Stimulated activated CD4-positive, alpha-beta T cell treated with anti-CD3 and anti-CD28 coated beads, Interleukin-1b, Interleukin-23, amount 100 ng/mL, for 1 hour (primary cell): ENCODE measurements at regions not wholly inside any gene's neighbourhood (a gene's known extent, or its start where the extent isn't known, plus 50 kb on each side); places are given as distances from the start of the nearest gene placed in this dataset.

Source experiments
- DNase-seq, 2 donors: peaks; one replicate each; pipeline ENCODE4 v3.0.0-alpha.2; 2020; ENCODE audit warnings: low read depth in 2 of 2

GRCh38 chr21:38933731-38934130, 128.0 kb downstream of the ETS2 start:
- DNase-seq: no peak

- DNase-seq: no peak
Observed at GRCh38 chr21:38931291-38931690, 125.6 kb downstream of the ETS2 start.

- DNase-seq: no peak
Observed at GRCh38 chr21:38930853-38931252, 125.1 kb downstream of the ETS2 start.

GRCh38 chr21:38930066-38930465, 124.3 kb downstream of the ETS2 start:
- no peak for DNase-seq

- no peak for DNase-seq
Observed at GRCh38 chr21:38929652-38930051, 123.9 kb downstream of the ETS2 start.

GRCh38 chr21:38929142-38929541, 123.4 kb downstream of the ETS2 start:
- no peak for DNase-seq

- DNase-seq: no peak
Observed at GRCh38 chr21:38927776-38928175, 122.0 kb downstream of the ETS2 start.

- no peak for DNase-seq
Observed at GRCh38 chr21:38925923-38926322, 120.2 kb downstream of the ETS2 start.

GRCh38 chr21:38925478-38925877, 119.7 kb downstream of the ETS2 start:
- DNase-seq: no peak

GRCh38 chr21:38924954-38925353, 119.2 kb downstream of the ETS2 start:
- no peak for DNase-seq

GRCh38 chr21:38923429-38923828, 117.7 kb downstream of the ETS2 start:
- DNase-seq: no peak

- DNase-seq: no peak
Observed at GRCh38 chr21:38922474-38923235, 116.9 kb downstream of the ETS2 start.

- no peak for DNase-seq
Observed at GRCh38 chr21:38921511-38922251, 116.0 kb downstream of the ETS2 start.

GRCh38 chr21:38920631-38921398, 115.1 kb downstream of the ETS2 start:
- DNase-seq: no peak

GRCh38 chr21:38918607-38919346, 113.0 kb downstream of the ETS2 start:
- DNase-seq: no peak

GRCh38 chr21:38917043-38917774, 111.5 kb downstream of the ETS2 start:
- DNase-seq: no peak

- no peak for DNase-seq
Observed at GRCh38 chr21:38916214-38916964, 110.7 kb downstream of the ETS2 start.

GRCh38 chr21:38915546-38915945, 109.8 kb downstream of the ETS2 start:
- no peak for DNase-seq

GRCh38 chr21:38914528-38915293, 109.0 kb downstream of the ETS2 start:
- no peak for DNase-seq
